CD4-positive, alpha-beta T cell treated with Interleukin-6 for 4 hours (primary cell): ENCODE measurements at regions not wholly inside any gene's neighbourhood (a gene's known extent, or its start where the extent isn't known, plus 50 kb on each side); places are given as distances from the start of the nearest gene placed in this dataset.

Source experiments
- DNase-seq: peaks from one replicate; pipeline ENCODE4 v3.0.0-alpha.2; 2020; ENCODE audit warnings: mixed read lengths

GRCh38 chr18:40866013-40866645, 1088.9 kb upstream of the PIK3C3 start:
- no peak for DNase-seq

- DNase-seq, result no peak
These were observed 1090.2 kb upstream of the PIK3C3 start for GRCh38 chr18:40864846-40865245.

DNA sequence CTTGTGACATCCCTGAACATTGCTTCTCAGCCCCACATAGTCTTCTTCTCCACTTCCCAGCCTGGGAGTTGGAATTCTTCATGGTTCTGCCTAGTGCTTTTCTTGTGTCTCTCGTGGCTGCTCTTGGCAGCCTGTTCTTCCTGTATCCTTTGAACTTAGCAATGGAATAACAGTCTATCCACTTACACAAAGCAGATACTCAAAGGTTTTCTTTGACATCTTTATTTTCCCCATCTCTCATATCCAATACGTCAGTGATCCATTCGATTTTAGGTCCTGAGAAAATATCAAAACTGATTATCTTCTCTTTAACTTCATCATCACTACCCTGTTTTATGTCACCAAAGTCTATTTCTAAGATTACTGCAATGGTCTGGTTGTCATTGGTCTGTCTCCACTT, 1091.2 kb upstream of the PIK3C3 start:
- no peak for DNase-seq

- DNase-seq, result no peak
These were observed 1094.8 kb upstream of the PIK3C3 start for GRCh38 chr18:40860189-40860588.

DNA sequence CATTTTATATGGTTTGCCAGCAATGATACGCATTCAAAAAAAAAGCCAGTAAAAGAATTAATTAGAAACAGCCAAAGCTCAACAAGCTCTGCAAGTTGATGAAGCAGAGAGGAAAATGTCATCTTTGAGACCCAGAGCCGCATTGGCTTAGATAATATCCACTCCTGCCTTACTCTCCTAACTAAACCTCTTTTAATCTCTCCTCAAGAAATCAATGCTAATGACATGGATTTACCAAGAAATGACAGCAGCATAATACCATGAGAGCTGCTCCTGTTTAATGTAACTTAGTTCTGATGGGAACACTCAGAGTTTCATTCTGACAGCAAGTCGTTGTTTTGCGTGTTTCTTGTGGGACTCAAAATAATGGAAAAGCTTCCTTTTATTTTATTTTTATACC, 1099.4 kb upstream of the PIK3C3 start:
- no peak for DNase-seq

DNA sequence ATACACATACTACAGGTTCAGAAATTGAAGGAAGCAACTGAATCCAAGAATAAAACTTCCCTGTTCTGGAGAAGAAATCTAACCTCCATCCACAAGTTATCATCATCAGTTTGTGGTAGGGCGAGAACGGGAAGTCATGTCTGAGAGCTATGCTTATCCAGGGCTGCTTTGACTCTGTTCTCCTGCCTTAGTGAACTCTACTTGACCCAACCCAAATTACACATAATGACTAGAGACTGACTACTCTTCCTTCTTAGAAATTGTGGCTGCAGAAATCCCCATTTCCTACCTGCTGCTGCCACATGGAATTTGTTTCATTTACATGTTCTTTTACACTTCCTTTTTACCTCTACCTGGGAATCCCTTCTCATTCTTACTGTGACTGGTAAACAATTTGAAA, 1102.6 kb upstream of the PIK3C3 start:
- DNase-seq, result no peak

- no peak for DNase-seq
These were observed 1104.0 kb upstream of the PIK3C3 start for GRCh38 chr18:40851014-40851429.

DNA sequence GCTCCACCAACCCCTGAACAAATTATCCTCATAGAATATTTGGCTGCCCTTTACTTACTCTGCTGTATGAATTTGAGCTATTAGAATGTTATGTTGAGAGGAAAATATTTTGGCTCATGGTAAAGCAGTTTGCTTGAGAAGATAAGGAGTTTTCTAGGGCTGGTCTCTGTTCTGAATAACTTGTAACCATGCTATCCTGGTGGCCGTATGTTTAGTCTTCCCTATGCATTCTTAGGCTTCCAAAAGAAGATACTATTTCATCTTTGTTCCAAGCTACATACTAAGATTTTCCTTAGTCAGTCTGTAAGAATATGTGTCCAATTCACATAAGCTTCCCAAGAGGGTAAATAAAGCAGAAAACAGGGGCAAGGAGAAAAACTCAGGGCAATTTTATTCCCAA, 1105.1 kb upstream of the PIK3C3 start:
- DNase-seq, result no peak

DNA sequence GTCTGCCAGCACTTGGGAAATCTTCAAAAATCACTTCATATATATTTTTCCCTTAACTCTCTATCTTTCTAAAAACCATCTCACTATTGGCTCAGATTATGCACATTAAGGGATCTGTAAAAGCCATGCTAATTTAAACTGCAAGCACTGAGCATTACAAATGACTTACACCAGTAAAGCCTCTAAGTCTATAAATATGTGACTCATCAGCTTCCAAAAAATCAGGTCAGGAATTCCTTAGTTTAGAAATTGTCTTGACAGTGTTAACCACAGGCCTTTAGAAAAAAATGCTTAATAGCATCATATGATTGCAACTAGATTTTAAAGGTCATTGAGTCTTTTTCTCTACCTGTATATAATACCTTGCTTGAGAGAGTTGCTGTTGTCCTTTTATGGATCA, 1113.6 kb upstream of the PIK3C3 start:
- DNase-seq, result no peak

DNA sequence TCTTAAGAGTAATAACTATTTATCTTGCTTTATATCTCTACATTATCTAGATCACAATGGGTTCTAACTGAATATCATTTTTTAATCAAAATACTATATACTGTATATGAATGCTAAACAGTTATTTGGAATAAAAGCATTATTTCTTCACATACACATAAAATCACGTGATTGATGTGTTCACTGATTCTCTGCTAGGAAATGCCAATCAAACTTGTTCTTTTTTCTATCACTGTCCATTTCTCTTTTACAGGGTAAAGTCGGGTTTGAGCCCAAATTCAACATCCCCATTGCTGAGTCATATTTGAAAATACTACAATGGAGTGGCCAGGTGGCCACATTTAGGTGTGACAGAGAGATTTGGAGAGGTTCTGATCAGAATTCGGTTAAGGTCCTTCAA, 1114.0 kb upstream of the PIK3C3 start:
- no peak for DNase-seq

DNA sequence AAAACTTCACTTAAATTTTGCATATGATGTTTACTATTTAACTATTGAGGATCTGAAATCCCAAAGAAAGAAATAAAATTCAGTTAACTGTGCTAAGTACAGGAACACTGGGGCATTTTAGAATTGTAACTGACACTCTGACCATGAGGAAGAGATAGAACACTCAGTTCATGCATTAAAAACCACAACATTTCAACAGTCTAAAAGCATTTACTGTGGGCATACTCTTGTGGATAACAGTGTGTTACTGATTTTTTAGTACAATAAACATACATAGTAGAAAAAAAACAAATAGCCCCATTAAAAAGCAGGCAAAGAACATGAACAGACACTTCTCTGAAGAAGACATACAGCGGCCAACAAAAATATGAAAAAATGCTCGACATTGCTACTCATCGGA, 1122.7 kb upstream of the PIK3C3 start:
- no peak for DNase-seq

DNA sequence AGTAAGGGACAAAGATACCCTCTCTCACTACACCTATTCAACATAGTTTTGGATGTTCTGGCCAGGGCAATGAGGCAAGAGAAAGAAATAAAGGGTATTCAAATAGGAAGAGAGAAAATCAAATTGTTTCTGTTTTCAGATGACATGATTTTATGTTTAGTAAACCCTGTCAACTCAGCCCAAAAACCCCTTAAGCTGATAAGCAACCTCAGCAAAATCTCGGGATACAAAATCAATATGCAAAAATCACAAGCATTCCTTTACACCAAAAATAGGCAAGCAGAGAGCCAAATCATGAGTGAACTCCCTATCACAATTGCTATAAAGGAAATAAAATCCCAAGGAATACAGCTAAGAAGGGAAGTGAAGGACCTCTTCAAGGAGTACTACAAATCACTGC, 1130.7 kb upstream of the PIK3C3 start:
- no peak for DNase-seq

DNA sequence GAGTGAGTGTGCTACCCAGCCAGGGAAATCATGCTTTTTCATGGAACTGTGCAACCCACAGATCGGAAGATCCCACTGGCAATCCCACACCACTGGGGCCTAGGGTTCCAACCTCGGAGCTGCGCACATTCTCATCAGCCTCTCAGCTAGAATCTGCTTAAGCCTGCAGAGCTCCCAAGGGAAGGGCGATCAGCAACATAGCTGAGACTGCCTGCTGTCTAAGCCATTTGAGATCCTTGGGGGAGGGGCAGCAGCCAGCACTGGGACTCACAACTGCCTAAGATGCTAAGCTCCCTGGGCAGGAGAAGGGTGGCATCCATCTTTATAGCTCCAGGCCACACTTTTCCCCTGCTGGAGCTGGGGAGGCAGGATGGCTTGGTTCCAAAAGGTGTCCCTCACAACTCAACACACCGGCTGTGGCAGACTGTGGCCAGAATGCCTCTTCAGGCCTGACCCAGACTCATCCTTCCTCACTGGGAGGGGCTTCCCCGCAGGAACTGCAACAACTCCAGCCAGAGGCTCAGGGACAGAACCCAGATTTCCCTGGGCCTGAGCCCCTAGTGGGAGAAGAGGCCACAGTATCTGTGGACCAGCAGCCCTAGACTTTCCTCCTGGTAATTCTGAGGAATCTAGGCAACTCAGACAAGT, 1133.3 kb upstream of the PIK3C3 start:
- DNase-seq, result no peak

GRCh38 chr18:40812981-40813515, 1142.0 kb upstream of the PIK3C3 start:
- DNase-seq, result no peak

DNA sequence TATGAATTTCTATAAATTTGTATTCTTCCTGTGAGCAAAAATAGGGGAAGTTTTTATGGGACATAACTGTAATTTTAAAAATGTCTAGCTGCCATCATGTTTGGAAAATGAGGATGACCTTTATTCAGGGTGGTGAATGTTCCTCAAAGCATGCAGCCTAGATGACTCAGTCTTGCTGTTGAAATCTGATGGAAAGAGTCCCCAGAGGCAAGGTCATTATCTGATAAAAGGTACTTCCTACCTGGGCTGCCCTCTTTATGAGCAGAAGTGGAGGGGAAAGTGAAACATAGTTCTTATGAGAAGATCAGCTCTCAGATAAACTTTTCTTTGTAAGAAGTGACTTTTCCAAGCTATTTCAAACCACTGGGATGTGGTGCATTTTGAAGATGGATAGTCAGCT, 1144.7 kb upstream of the PIK3C3 start:
- no peak for DNase-seq

GRCh38 chr18:40789286-40789685, 1165.7 kb upstream of the PIK3C3 start:
- DNase-seq, result no peak

DNA sequence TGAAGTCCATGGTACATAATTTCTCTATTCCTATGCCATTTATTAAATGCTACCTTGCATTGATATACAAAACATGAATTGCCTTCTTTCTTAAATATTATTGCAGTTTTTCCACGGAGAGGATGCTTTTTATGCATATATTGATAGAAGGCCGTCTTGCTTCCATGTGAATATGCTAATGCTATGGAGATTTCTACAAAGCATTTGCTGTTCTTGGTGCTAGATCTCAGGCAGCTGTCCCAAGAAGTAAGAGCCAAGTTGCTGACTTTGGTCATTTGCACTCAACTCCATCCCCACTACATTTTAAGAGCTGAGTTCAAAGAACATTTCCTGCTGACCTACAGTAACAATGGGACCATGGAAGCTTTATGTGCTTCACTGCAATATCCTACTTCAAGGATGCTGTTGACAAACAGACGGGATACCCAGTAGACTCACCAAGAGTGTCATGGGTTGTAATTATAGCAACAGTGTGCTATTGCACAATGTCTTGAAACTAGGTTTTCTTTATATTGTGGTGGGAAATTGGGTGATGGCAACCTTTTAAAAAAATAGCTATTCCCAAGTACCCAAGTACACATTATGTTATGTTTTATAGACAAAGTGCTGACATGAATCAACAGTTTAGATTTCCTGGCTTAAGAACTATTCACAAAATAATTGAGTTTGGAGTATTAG, 1172.4 kb upstream of the PIK3C3 start:
- no peak for DNase-seq

DNA sequence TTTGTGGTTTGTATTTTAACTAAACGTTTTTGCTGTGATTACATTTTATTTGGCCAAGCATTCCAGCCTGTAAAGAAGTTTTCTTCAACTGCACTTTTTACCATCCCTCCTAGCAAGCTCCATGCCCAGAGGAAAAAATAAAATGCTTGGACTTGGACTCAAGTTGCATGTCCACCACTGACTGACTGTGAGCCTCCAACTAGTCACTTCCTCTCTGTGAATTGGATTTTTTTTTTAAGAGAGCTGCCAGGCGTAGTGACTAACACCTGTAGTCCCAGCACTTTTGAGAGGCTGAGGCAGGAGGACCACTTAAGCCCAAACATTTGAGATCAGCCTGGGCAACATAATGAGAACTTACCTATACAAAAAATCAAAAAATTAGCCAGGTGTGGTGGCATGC, 1185.2 kb upstream of the PIK3C3 start:
- DNase-seq, result no peak

- no peak for DNase-seq
These were observed 1194.8 kb upstream of the PIK3C3 start for GRCh38 chr18:40760251-40760650.

- no peak for DNase-seq
These were observed 1200.6 kb upstream of the PIK3C3 start for GRCh38 chr18:40754477-40754876.

DNA sequence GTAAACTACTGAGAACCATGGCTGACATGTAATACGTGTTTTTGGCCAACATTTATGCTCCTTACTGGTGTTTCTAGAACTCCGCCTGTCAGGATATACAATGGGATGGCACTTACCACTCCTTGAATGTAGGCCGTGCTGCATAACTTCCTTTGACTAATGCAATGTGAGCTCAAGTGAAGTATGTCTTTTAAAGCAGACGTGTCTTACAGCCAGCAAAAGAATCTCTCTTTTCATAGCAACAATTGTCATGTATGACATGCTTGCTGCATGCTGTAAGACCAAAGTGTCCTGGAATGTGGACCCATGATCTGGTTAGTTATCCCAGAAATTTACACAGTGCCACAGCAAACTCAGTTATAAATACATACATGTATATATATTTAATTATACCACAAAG, 1202.7 kb upstream of the PIK3C3 start:
- no peak for DNase-seq

DNA sequence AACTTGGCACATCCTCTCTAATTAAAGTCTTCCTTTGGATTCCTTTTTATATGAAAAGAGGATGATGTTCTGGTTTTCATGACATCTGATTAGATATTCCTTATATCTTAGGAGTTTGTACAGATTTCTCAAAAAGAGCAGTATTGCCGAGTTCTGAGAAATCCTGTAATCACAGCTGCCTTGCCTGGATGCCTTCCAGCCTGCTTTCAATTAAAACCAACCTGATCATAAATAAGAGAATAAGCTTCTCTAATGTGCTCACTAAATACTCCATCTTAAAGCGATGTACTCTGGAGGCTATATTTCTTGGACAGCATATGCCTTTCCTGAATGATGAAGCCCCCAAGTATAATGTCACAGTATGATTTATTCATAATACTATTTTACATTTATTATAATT, 1203.8 kb upstream of the PIK3C3 start:
- no peak for DNase-seq

DNA sequence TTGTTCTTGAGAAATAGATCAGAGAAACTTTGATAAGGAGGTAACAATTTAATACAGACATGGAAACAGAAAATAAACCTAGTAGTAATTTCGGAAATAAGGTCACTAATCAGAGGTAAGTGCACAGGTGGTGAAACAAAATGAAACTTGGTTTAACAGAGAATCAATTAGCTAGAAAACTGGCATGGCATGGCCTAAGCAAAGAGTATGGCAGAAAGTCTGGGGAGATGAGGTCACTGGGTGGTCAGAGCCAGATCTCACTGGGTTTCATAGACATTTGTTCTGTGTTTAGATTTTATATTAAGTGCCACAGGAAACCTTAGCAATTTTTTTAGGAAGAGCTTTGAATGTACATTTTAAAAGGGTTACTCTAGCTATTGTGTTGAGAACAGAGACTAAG, 1216.0 kb upstream of the PIK3C3 start:
- DNase-seq, result no peak

GRCh38 chr18:40738321-40738880, 1216.6 kb upstream of the PIK3C3 start:
- DNase-seq, result no peak
